A673 (cell line): ENCODE measurements at regions not wholly inside any gene's neighbourhood (a gene's known extent, or its start where the extent isn't known, plus 50 kb on each side); places are given as distances from the start of the nearest gene placed in this dataset.

Source experiments
- BruUV-seq: library from RNA; stranded (reverse); fragments of 400-500 nt; replicated peaks from 2 replicates; lab custom pipeline; 2021; lab: Mats Ljungman, UMichigan
- CTCF ChIA-PET: fragments of 300-600 bp; sonication (Branson Sonifier 250); formaldehyde crosslinking; loops from one replicate; lab custom pipeline; 2022; ENCODE audit warnings: antibody characterized with exemption; lab: Charles Lee
- POLR2A ChIA-PET: fragments of 300-600 bp; sonication (Branson Sonifier 250); formaldehyde crosslinking; loops from one replicate; lab custom pipeline; 2022; ENCODE audit warnings: antibody characterized with exemption; ENCODE audit not compliant: low non-redundant PET; lab: Charles Lee
- DNase-seq: peaks from one replicate; pipeline ENCODE4 v3.0.0-alpha.2; 2015; ENCODE audit warnings: low spot score
- H3K27ac ChIP-seq: fragments of 200-600 bp; sonication (generic); 2 replicates; pipeline ENCODE4 v1.5.1; 2016; ENCODE audit warnings: mixed run types, low read depth, mild to moderate bottlenecking, mixed read lengths, antibody characterized with exemption, low read length; ENCODE audit not compliant: poor library complexity, severe bottlenecking
- H3K27me3 ChIP-seq: fragments of 200-600 bp; sonication (generic); replicated peaks from 2 replicates; pipeline ENCODE4 v1.6.1; 2017; ENCODE audit warnings: mixed run types, low read depth, mild to moderate bottlenecking, mixed read lengths, antibody characterized with exemption, low read length; ENCODE audit not compliant: insufficient read depth, poor library complexity
- H3K36me3 ChIP-seq: fragments of 200-600 bp; sonication (generic); 2 replicates; pipeline ENCODE4 v1.6.1; 2016; ENCODE audit warnings: mixed run types, mild to moderate bottlenecking, mixed read lengths, antibody characterized with exemption, low read length; ENCODE audit not compliant: insufficient read depth, poor library complexity, severe bottlenecking
- H3K4me1 ChIP-seq: fragments of 200-600 bp; sonication (generic); 2 replicates; pipeline ENCODE4 v1.6.1; 2017; ENCODE audit warnings: mixed run types, mild to moderate bottlenecking, mixed read lengths, antibody characterized with exemption, low read length; ENCODE audit not compliant: insufficient read depth, poor library complexity, severe bottlenecking
- H3K4me3 ChIP-seq: fragments of 200-600 bp; sonication (generic); 2 replicates; pipeline ENCODE4 v1.5.1; 2016; ENCODE audit warnings: low read depth, mixed run types, mild to moderate bottlenecking, mixed read lengths, low read length; ENCODE audit not compliant: poor library complexity, severe bottlenecking
- H3K9me3 ChIP-seq: fragments of 200-600 bp; sonication (generic); 2 replicates; pipeline ENCODE4 v1.6.1; 2016; ENCODE audit warnings: mixed run types, low read depth, mild to moderate bottlenecking, mixed read lengths, antibody characterized with exemption, low read length; ENCODE audit not compliant: poor library complexity, severe bottlenecking
- EZH2 ChIP-seq: fragments of 200-600 bp; sonication (generic); IDR thresholded peaks from 2 replicates; pipeline ENCODE4 v1.6.1; 2017; ENCODE audit warnings: borderline replicate concordance, low read depth, mild to moderate bottlenecking, mixed read lengths, antibody characterized with exemption, low read length; ENCODE audit not compliant: poor library complexity, severe bottlenecking
- intact Hi-C: fragments of 100-400 bp; cut with micrococcal nuclease; formaldehyde crosslinking; loops from one replicate; pipeline ENCODE4 v1.10.0; 2022; ENCODE audit not compliant: unreplicated experiment
- TF ChIP-seq, protein P1 (sequence below): fragments of 300-800, 200-600 bp; sonication (generic); conservative IDR thresholded peaks from 2 replicates; pipeline ENCODE4 v1.5.1; 2017; ENCODE audit warnings: low read depth, mild to moderate bottlenecking, antibody characterized with exemption, low read length, moderate library complexity, mixed read lengths

DNA sequence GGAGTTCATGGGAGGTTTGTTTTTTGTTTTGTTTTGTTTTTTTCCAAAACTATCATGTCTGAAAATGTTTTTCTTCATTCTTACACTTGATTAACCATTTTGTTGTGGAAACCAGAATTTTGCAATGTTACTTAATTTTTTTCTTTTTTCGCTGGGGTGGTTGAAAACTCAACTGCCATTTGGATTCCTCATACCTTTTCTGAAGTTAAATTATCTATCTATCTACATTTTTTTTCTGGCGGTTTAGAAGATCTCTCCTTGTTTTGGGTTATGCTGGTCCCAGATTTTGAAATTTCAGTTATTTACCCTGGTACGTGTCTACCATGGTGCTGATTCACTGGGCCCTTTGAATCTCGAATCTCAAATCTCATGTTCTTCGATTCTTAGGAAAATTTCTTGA lies 316.2 kb upstream of the SMARCA2 start:
- H3K36me3 ChIP-seq, result no peaks in the 10 kb centered on the region
- peaks cover 65% of the 10 kb centered on the region for H3K27me3 ChIP-seq
- H3K27ac ChIP-seq, result no peak overlapping the region
- intact Hi-C loops, result no loop called here
- ChIA-PET POLR2A (no interaction called here), CTCF (no interaction called here)
- H3K4me3 ChIP-seq, result no peak overlapping the region
- no peaks in the 10 kb centered on the region for H3K9me3 ChIP-seq
- no peak for DNase-seq
- TF ChIP-seq EZH2, result no peak
- TF ChIP-seq, protein P1, sequence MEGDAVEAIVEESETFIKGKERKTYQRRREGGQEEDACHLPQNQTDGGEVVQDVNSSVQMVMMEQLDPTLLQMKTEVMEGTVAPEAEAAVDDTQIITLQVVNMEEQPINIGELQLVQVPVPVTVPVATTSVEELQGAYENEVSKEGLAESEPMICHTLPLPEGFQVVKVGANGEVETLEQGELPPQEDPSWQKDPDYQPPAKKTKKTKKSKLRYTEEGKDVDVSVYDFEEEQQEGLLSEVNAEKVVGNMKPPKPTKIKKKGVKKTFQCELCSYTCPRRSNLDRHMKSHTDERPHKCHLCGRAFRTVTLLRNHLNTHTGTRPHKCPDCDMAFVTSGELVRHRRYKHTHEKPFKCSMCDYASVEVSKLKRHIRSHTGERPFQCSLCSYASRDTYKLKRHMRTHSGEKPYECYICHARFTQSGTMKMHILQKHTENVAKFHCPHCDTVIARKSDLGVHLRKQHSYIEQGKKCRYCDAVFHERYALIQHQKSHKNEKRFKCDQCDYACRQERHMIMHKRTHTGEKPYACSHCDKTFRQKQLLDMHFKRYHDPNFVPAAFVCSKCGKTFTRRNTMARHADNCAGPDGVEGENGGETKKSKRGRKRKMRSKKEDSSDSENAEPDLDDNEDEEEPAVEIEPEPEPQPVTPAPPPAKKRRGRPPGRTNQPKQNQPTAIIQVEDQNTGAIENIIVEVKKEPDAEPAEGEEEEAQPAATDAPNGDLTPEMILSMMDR, result no peak
- no TSS peak for BruUV-seq
- H3K4me1 ChIP-seq, result no peaks in the 10 kb centered on the region

DNA sequence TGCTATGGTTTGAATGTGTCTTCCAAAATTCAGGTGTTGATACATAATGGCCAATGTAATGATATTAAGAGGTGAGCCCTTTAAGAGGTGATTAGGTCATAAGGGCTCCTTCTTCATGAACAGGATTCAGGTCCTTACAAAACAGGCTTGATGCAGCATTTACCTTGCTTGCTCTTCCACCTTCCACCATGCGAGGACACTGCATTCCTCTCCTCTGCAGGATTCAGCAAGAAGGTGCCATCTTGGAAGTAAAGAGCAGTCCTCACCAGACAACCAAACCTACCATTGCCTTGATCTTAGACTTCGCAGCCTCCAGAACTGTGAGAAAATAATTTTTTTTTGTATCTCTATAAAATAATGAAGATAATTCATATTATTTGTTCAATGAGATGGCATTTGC lies 314.0 kb upstream of the SMARCA2 start:
- intact Hi-C loops, result no loop called here
- Histone ChIP-seq H3K4me3 (no peak overlapping the region), H3K27me3 (peaks cover 72% of the 10 kb centered on the region), H3K27ac (no peak overlapping the region), H3K9me3 (no peaks in the 10 kb centered on the region), H3K4me1 (no peaks in the 10 kb centered on the region), H3K36me3 (no peaks in the 10 kb centered on the region)
- no peak for TF ChIP-seq EZH2
- TF ChIP-seq, protein P1, result 0 out of 2 replicates have a peak, but pooled peaks have one; percentile 16
- ChIA-PET CTCF (no interaction called here), POLR2A (no interaction called here)
- BruUV-seq, result no TSS peak
- DNase-seq, result no peak

DNA sequence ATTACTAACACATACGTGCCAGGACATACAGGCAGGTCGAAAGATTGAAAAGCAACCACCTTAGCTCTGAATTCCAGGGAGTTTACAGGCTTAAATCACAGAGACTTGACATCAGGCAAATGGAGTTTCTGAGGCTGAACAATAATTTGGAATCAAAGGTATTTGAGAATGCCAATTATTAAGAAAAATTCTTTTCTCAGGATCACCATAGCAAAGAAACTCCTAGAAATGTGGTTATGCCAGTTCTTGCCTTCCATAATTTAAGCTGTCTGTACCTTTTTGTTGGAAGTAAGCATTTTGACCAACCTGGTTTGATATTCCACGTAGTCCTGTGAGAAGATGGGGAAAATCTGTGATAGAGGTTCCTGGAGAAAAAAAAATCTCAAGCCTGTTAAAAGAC lies 312.4 kb upstream of the SMARCA2 start:
- Histone ChIP-seq H3K4me3 (no peak overlapping the region), H3K36me3 (no peaks in the 10 kb centered on the region), H3K27me3 (peaks cover 65% of the 10 kb centered on the region), H3K4me1 (no peaks in the 10 kb centered on the region), H3K9me3 (no peaks in the 10 kb centered on the region), H3K27ac (no peak overlapping the region)
- ChIA-PET POLR2A (no interaction called here), CTCF (no interaction called here)
- TF ChIP-seq EZH2, result no peak
- TF ChIP-seq, protein P1, result no peak
- BruUV-seq, result no TSS peak
- intact Hi-C loops, result no loop called here
- no peak for DNase-seq
